ENCODE measurements at regions not wholly inside any gene's neighbourhood (a gene's known extent, or its start where the extent isn't known, plus 50 kb on each side); places are given as distances from the start of the nearest gene placed in this dataset.

- TF ChIP-seq CTCF (IDR thresholded peaks at IDR 0.05; ENCODE audit: low read length) (no peak), EZH2 (IDR thresholded peaks at IDR 0.05; ENCODE audit: borderline replicate concordance, low read length) (no peak)
Observed at GRCh38 chr5:114252226-114252625, 109.6 kb upstream of the KCNN2 start.
